Urinary bladder (tissue), 3 donors: ENCODE measurements at regions not wholly inside any gene's neighbourhood (a gene's known extent, or its start where the extent isn't known, plus 50 kb on each side); places are given as distances from the start of the nearest gene placed in this dataset.

Experiments used
- DNase-seq: peaks from one replicate; pipeline ENCODE4 v3.0.0-alpha.2; 2015; ENCODE audit errors: extremely low spot score
- H3K27ac ChIP-seq: one replicate; pipeline ENCODE4 v1.5.1; 2013; ENCODE audit warnings: low read depth, mild to moderate bottlenecking, moderate library complexity
- H3K36me3 ChIP-seq: one replicate; pipeline ENCODE4 v1.6.1; 2013; ENCODE audit warnings: mild to moderate bottlenecking, moderate library complexity; ENCODE audit not compliant: insufficient read depth
- H3K4me1 ChIP-seq: one replicate; pipeline ENCODE4 v1.6.1; 2013; ENCODE audit warnings: mild to moderate bottlenecking, moderate library complexity; ENCODE audit not compliant: insufficient read depth
- H3K4me3 ChIP-seq: one replicate; pipeline ENCODE4 v1.5.1; 2013; ENCODE audit warnings: low read depth, low read length
- whole genome bisulfite sequencing: extraction: QIAGEN DNeasy Blood & Tissue Kit; methylation state at CpG from one replicate; pipeline ENCODE4 v1.1.7; 2013; 5-methylcytosine and 5-hydroxymethylcytosine counted together
- donor health status: healthy with polysubstance abuse.
- donor health status: healthy.

DNA sequence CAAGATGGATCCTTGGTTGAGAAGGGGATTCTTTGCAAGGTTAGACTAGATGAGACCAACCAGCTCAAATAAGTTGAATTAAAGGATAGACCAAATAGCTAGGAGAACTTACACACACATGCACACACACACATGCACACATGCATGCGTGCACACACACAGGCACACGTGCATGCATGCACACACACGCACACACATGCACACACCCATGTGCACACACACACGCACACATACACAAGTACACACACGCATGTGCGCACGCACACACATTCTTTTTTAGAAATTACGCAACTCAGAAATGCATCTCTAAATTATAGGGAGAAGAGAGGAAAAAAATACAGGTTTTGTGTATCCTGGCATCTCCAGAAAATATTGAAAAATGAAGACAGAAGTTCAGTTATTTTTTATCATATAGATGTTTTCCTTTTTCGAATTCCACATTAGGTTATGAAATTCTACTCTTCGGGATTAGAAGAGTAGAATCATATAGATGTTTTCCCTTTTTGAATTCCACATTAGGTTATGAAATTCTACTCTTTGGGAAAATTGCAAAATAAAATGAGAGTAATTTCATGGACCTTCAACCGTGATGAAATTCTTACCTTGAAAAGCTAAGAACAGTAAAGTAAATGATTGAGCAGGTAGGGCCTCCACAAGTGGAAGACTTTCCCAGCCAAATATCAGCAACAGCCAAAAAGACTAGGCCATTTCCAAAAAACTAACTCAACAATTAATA, 243.2 kb upstream of the USP25 start:
- no peak overlapping the region for H3K4me3 ChIP-seq

DNA sequence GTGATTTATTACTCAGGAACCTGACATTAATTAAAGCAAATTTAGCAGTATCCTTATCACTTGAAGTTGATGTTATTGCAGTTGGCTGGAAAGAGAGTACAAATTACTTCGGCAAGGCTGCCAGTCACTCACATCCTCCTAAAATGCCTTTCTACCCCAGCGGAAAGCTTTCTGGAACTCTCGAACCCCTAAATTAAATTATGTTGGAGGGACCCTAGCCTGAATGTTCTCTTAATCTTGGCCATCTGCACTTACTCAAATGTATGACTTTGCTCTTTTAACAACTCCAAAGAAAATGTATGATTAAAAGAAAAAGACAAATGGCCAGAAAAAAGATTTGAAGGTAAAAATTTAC, 242.6 kb upstream of the USP25 start:
- no peaks in the 10 kb centered on the region for H3K36me3 ChIP-seq
- no peak overlapping the region for H3K27ac ChIP-seq
- H3K4me1 ChIP-seq, result no peaks in the 10 kb centered on the region
- H3K4me3 ChIP-seq, result no peak overlapping the region
- DNase-seq, result no peak
- 81% methylated on average over 3 of the region's 3 CpGs for WGBS

More for the DNA sequence above, 243.2 kb upstream of the USP25 start:
- Histone ChIP-seq H3K27ac (no peak overlapping the region), H3K36me3 (no peaks in the 10 kb centered on the region), H3K4me1 (no peaks in the 10 kb centered on the region)
- 88% methylated on average over 11 of the region's 11 CpGs for WGBS
- DNase-seq, result no peak

DNA sequence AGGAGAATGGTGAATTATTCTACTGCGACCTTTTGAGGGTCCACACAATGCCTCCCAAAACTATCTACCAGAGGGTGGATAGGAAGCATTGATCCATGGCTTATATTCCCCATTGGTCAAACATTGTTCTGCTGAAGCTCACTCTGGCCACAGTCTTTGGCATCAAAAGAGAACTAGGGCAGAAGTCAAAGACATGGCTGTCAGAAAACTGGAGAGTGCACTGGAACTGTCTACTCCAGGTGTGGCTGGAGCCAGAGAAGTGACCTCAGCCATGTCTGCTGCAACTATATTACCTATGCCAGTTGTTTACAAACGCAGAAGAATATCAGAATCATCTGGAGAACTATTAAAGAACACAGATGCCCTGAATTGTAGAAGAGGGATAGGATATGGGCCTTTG, 238.7 kb upstream of the USP25 start:
- no peak overlapping the region for H3K4me3 ChIP-seq
- H3K27ac ChIP-seq, result no peak overlapping the region
- H3K36me3 ChIP-seq, result no peaks in the 10 kb centered on the region
- no peak for DNase-seq
- H3K4me1 ChIP-seq, result no peaks in the 10 kb centered on the region
- 93% methylated on average over 2 of the region's 2 CpGs for WGBS

DNA sequence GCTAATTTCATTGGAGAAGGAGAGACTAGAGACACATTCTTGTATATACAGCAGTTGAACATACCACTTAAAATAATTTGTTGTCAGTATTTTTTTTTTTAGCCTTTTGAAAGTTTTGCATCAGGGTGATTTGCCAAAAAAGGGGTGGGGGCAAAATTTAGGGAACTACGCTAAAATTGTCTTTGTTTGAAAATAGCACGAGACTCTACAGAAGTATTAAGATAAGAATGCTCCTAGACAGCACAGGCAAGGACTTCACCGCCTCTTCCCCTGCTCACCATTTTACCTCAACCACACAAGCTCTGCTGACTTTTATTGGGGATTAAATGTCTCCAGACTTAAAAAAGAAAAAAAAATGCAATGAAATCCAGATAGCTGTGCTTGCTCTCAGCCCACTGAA, 236.1 kb upstream of the USP25 start:
- Histone ChIP-seq H3K36me3 (no peaks in the 10 kb centered on the region), H3K4me3 (no peak overlapping the region), H3K27ac (no peak overlapping the region), H3K4me1 (no peaks in the 10 kb centered on the region)
- no peak for DNase-seq
- 27% methylated on average over 3 of the region's 3 CpGs for whole genome bisulfite sequencing

DNA sequence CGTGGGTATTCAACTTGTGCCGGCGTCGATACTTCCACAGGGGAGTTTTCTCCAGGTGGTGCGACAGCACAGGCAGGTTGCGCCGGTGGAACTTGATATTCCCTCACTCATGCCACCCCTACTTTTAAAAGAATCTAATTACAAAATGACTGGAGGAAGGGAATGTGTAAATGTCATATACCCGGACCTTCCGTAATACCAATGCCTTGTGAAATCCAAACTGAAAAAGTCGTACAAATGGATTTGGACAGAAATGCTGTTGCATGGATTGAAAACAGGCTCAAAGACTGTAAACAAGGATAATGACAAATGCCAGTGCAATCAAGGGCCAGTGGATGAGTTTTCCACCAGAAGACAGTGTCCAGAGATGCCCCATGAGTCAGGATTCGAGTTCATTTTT, 235.3 kb upstream of the USP25 start:
- H3K4me1 ChIP-seq, result no peaks in the 10 kb centered on the region
- H3K4me3 ChIP-seq, result no peak overlapping the region
- no peak for DNase-seq
- H3K36me3 ChIP-seq, result no peaks in the 10 kb centered on the region
- WGBS, result 75% methylated on average over 11 of the region's 11 CpGs
- no peak overlapping the region for H3K27ac ChIP-seq

DNA sequence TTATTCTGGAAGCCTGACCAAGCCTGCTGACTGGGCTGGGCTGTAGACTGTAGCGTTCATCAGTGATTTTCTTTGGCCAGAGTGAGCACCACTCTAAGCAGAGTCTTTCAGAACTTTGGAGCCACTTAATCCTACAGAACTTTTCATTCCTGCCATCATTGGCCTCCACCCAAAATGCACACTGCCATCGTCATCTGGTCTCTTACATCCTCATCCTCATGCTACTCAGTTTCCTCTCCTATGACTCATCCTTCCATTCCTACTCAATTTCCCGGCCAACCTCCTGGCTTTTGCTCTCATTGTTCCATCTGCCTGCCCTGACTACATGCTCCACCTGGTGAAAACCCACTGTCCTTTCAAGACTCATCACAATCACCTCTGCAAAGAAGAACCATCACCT, 233.8 kb upstream of the USP25 start:
- Histone ChIP-seq H3K36me3 (no peaks in the 10 kb centered on the region), H3K4me3 (no peak overlapping the region), H3K27ac (no peak overlapping the region), H3K4me1 (no peaks in the 10 kb centered on the region)
- no peak for DNase-seq
- 79% methylated on average over 3 of the region's 3 CpGs for WGBS

DNA sequence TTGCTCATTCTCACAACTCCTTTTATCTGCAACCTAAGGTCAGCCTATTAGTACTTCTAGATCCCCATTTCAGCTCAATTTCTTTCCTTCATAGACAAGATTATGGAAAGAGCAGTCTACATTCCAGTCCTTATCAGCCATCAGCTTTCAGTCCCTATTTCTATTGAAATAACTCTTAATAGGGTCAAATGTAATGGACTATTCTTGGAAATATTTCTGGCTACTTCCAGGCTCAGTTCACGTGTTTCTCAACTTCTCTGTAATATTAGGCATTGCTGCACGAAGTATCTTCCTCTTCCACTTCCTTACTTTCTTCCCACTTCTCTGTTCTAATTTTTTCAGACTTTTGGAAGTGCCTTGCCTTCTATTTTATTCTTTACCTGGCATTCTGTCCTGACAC, 232.9 kb upstream of the USP25 start:
- WGBS, result 75% methylated on average over 2 of the region's 2 CpGs
- no peak overlapping the region for H3K4me3 ChIP-seq
- DNase-seq, result no peak

DNA sequence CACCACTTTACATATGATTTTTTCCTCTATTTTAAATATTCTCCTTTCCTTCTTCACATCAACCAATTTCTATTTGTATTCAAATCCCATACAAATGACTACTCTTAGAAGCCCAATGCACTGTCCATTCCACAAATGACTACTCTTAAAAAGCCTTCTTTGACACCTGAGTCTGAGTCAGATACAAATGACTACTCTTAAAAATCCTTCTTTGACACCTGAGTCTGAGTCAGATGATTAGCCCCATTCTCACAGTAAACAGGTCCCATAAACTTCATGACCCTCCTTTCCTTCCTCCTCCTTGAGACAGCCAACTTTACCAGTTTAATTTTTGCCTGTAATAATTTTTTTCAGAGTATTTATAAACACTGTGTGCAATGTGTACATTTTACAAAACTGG, 231.3 kb upstream of the USP25 start:
- no peak overlapping the region for H3K4me3 ChIP-seq
- no peak overlapping the region for H3K27ac ChIP-seq
- no peak for DNase-seq
- H3K4me1 ChIP-seq, result no peaks in the 10 kb centered on the region
- H3K36me3 ChIP-seq, result no peaks in the 10 kb centered on the region

More for the DNA sequence above, 232.9 kb upstream of the USP25 start:
- H3K4me1 ChIP-seq, result no peaks in the 10 kb centered on the region
- H3K27ac ChIP-seq, result no peak overlapping the region
- H3K36me3 ChIP-seq, result no peaks in the 10 kb centered on the region

DNA sequence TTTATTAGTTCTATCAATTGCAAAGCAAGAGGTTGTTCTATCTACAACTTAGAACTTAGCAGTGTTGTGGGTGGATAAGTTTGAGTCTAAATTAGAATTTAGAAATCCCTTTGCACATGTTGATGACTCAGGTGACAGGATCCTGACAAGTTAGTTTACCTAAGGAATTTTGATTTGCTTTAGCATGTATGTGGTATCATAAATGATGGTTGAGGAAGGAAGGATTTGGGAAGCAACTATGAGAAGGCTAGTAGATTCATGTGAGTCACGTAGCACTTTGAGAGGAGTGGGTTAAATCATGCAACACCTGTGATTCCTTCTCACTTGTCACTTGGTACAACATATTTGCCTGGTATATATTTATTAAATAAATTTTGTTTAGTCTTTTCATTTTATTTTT, 223.7 kb upstream of the USP25 start:
- Histone ChIP-seq H3K27ac (no peak overlapping the region), H3K4me3 (no peak overlapping the region), H3K36me3 (no peaks in the 10 kb centered on the region), H3K4me1 (no peaks in the 10 kb centered on the region)
- DNase-seq, result no peak
- 89% methylated on average over 1 of the region's 1 CpG for WGBS

DNA sequence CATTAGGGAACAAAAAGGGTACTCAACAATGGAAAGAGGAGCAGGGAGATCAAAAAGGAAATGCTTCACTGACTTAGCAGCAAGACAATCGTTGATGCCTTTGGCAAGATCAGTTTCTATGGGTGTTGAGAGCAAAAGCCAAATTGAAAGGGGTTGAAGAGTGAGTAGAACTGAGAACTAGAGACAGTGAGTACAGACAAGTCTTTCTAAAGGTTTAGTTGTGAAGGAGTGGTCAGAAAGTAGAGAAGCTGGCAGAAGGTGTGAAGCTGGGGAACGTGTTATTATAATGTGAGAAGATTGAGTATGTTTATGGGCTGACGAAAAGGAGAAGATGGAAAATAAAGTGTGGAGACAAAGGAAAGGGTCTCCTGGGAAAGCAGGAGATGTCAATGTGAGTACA, 221.2 kb upstream of the USP25 start:
- no peak for DNase-seq
- H3K27ac ChIP-seq, result no peak overlapping the region
- no peak overlapping the region for H3K4me3 ChIP-seq
- H3K36me3 ChIP-seq, result no peaks in the 10 kb centered on the region
- WGBS, result 79% methylated on average over 3 of the region's 3 CpGs
- no peaks in the 10 kb centered on the region for H3K4me1 ChIP-seq

DNA sequence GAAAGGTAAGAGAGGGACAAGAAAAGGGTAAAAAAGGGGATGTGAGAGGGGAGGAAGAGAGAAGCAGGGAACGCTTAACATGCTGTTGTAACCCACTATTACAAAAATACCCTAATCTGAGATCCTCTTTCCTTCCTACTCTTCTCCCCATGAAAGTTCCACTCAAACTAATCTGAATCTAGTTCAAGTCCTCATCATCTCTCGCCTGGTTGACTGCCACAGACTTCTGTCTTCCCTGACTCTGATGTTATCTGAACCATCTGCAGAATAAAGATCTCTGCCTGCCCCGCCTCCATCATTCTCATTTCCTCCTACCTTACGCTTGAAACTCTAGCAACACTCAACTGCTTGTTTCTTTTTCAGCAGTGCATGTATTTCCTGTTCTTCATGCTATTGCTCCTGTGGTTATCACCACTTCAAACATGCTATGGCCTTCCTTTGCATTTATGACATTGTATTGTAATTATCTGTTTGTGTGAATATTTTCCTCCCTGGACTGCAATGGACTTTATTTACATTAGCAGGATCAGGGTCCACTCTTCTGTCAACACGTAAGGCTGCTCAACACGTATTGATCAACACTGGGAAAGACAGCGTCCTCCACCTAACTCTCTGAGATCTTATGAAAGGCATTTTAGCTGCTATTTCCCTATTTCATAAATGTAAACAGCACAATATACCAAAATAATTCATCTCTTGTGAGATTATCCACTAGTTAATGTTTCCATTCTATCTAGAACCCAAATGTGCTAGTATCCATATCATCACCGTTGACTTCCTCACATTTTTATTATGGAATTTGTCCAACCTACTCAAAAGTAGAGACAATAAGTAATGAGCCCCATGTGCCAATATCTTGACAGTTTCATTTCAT, 215.5 kb upstream of the USP25 start:
- Histone ChIP-seq H3K4me1 (no peaks in the 10 kb centered on the region), H3K36me3 (no peaks in the 10 kb centered on the region), H3K27ac (no peak overlapping the region), H3K4me3 (no peak overlapping the region)
- 78% methylated on average over 8 of the region's 8 CpGs for WGBS
- DNase-seq, result no peak

DNA sequence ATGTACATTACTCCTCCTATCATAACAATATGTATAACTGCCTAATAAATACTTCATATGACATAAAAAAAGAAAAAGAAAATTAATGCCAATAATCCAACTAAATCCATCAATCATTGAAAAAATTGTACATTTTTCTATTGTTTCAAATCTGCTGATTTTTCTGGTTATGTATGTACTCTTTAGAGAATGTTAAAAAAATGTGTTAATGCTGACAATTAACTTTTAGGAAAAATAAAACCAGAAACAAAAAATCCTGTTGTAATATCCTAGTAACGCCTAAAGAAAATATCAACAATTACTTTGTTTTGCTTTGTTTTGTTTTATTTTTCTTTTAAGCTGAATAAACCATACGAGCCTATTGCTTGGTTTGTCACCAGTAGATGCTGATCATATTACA, 213.9 kb upstream of the USP25 start:
- no peak overlapping the region for H3K27ac ChIP-seq
- no peaks in the 10 kb centered on the region for H3K4me1 ChIP-seq
- WGBS, result 69% methylated on average over 2 of the region's 2 CpGs
- DNase-seq, result no peak
- no peaks in the 10 kb centered on the region for H3K36me3 ChIP-seq
- no peak overlapping the region for H3K4me3 ChIP-seq

DNA sequence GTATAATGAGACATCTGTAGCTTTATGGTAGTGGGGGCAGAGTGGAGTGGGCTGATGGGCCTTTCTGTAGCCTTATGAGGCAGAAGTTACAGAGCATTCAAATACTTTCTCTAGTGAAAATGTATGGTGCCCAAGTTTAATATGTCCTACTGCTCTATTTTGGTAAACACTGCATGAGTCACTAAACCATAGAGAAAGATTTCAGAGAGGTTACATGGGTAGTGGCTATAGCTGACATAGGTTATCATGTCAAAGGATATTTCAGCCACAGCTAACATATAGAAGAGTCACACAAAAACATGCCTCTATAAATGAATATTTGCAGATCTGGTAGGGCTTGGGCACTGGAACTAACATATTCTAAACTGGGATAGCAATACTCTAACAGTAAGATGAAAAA, 212.4 kb upstream of the USP25 start:
- H3K4me3 ChIP-seq, result no peak overlapping the region
- no peak for DNase-seq
- no peaks in the 10 kb centered on the region for H3K36me3 ChIP-seq
- no peak overlapping the region for H3K27ac ChIP-seq
- H3K4me1 ChIP-seq, result no peaks in the 10 kb centered on the region

DNA sequence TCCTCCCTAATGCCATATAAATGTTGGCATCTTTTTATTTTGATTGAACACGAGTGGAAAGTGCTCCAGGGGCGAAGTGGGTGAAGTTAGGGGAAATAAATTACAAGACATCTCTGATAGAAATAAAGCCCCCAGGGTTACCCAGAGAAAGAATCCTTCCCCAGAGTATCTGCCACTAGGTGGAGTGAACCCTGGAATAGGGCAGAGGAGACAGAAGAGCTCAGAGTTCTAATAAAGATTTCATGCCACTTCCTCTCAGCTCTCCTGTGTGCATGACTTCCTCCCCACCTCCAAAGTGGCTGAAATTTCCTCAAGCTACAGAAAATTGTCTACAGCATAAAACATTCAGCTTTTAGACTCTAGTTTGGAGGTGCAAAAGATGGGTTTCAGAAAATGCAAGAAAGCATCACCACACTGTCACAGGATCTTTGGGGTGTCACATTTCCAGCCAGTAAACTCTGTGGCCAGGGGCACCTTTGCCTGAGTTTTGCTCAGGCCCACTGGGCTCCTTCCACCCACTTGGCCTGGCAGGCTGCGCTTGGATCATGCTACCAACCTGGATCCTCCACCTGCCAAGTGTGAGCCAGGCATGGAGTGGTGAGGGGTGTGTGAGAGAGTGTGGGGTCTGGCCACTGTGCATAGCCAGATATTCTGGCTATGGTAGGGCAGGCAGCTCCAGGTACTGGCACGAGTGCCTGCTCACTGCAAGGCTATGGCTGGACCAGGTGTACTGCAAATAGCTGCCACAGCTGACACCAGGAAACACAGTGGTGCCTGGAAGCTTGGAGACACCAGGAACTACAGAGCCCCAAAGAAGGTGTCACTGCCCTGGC, 208.8 kb upstream of the USP25 start:
- Histone ChIP-seq H3K4me3 (no peak overlapping the region), H3K4me1 (no peaks in the 10 kb centered on the region), H3K36me3 (no peaks in the 10 kb centered on the region), H3K27ac (no peak overlapping the region)
- no peak for DNase-seq
- 84% methylated on average over 4 of the region's 4 CpGs for WGBS
